Ovary (tissue), 3 donors: ENCODE measurements at regions not wholly inside any gene's neighbourhood (a gene's known extent, or its start where the extent isn't known, plus 50 kb on each side); places are given as distances from the start of the nearest gene placed in this dataset.

Experiments
- CTCF ChIP-seq, 3 donors: fragments of 450-650 bp in 2 of 3; fragments of 200-600 bp in 1 of 3; IDR thresholded peaks; one replicate each; pipeline versions ENCODE4 v1.5.1 to v1.8.0; 2016 to 2022; ENCODE audit warnings: antibody characterized with exemption in 3 of 3, mild to moderate bottlenecking in 1 of 3
- EP300 ChIP-seq: sonication (generic); formaldehyde crosslinking; IDR thresholded peaks from one replicate; pipeline ENCODE4 v1.6.1; 2017; ENCODE audit warnings: antibody characterized with exemption
- POLR2A ChIP-seq: fragments of 450-650 bp; IDR thresholded peaks from one replicate; pipeline ENCODE4 v1.6.1; 2017; ENCODE audit warnings: antibody characterized with exemption, mild to moderate bottlenecking, moderate library complexity
- donor health status: DM: no; HTN: no; CAD: no.

DNA sequence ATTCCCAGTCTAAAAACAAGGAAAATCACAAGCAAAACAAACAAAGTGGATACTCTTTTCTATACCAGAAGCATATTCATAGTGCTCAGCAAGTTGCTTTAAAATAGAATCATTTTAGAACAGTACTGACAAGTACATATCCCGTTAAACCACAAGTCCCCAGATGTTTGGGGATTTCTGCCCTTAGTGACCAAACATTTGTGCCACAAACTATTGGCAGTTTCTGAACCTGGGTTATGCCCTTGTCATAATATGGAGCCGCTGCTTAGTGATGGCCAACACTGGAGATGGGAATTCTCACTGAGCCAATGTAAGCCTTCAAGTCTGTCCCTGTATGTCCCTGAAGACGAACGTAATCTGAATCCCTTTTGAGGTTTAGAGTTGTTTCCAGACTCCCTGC lies 436.7 kb upstream of the JAG1 start:
- no peak for TF ChIP-seq CTCF (IDR thresholded peaks at IDR 0.05)
- no peak for TF ChIP-seq POLR2A
- no peak for TF ChIP-seq EP300
